ENCODE measurements at regions not wholly inside any gene's neighbourhood (a gene's known extent, or its start where the extent isn't known, plus 50 kb on each side); places are given as distances from the start of the nearest gene placed in this dataset.
A peak's percentile ranks its signal among the peaks of the same experiment; 100 is the strongest.

- no peak for TF ChIP-seq IRF1 (CRISPR knock-in tag; IDR thresholded peaks at IDR 0.05; ENCODE audit: low read depth)
- TF ChIP-seq ZNF792 (CRISPR knock-in tag; IDR thresholded peaks at IDR 0.05) = peak; percentile 26; the same call in 1 of the 2 replicates
- no peak for TF ChIP-seq TSC22D2 (CRISPR knock-in tag; IDR thresholded peaks at IDR 0.05; ENCODE audit: borderline replicate concordance)
- no peak for TF ChIP-seq SRSF9 (IDR thresholded peaks at IDR 0.05; ENCODE audit: borderline replicate concordance, insufficient read depth, low read depth, low read length, poor library complexity, severe bottlenecking)
- TF ChIP-seq MXI1 (IDR thresholded peaks at IDR 0.05; ENCODE audit: borderline replicate concordance, low read depth, low read length) = no peak
- no peak for TF ChIP-seq SCMH1 (CRISPR knock-in tag; IDR thresholded peaks at IDR 0.05; ENCODE audit: borderline replicate concordance)
- TF ChIP-seq FOXO1 (CRISPR knock-in tag; IDR thresholded peaks at IDR 0.05) = peak; percentile 24; the same call in 1 of the 2 replicates
- peak; percentile 54 for TF ChIP-seq ELF3 (CRISPR knock-in tag; IDR thresholded peaks at IDR 0.05)
- no peak for TF ChIP-seq ZNF260 (CRISPR knock-in tag; IDR thresholded peaks at IDR 0.05; ENCODE audit: borderline replicate concordance, low read depth)
- no peak for TF ChIP-seq ZNF280B (CRISPR knock-in tag; IDR thresholded peaks at IDR 0.05; ENCODE audit: borderline replicate concordance)
- no peak for TF ChIP-seq BRCA1 (CRISPR knock-in tag; IDR thresholded peaks at IDR 0.05)
- no peak for TF ChIP-seq STAT6 (CRISPR knock-in tag; IDR thresholded peaks at IDR 0.05; ENCODE audit: borderline replicate concordance)
- no peak for TF ChIP-seq ZSCAN21 (CRISPR knock-in tag; IDR thresholded peaks at IDR 0.05; ENCODE audit: borderline replicate concordance)
- TF ChIP-seq TRIM24 (CRISPR knock-in tag; IDR thresholded peaks at IDR 0.05) = 0 out of 2 replicates have a peak, but pooled peaks have one; percentile 53
- TF ChIP-seq TBL1XR1 (IDR thresholded peaks at IDR 0.05; ENCODE audit: borderline replicate concordance, low read length, partially characterized antibody) = peak; percentile 92
- 0 out of 2 replicates have a peak, but pooled peaks have one; percentile 29 for TF ChIP-seq ZNF335 (CRISPR knock-in tag; IDR thresholded peaks at IDR 0.05)
- no peak for TF ChIP-seq ETS1 (CRISPR knock-in tag; IDR thresholded peaks at IDR 0.05)
- TF ChIP-seq FOXA1 (IDR thresholded peaks at IDR 0.05) = no peak
- peak; percentile 37; the same call in 1 of the 2 replicates for TF ChIP-seq FOXA1 (CRISPR knock-in tag; IDR thresholded peaks at IDR 0.05)
- TF ChIP-seq ZNF451 (CRISPR knock-in tag; IDR thresholded peaks at IDR 0.05) = no peak
- TF ChIP-seq FLYWCH1 (CRISPR knock-in tag; IDR thresholded peaks at IDR 0.05) = no peak
- TF ChIP-seq NCOA1 (CRISPR knock-in tag; IDR thresholded peaks at IDR 0.05) = no peak
These were observed 325.1 kb upstream of the PRR16 start (continued) for GRCh38 chr5:120139039-120139438.

Measured in HepG2 (cell line).